Coronary artery (tissue), 2 donors: ENCODE measurements at regions not wholly inside any gene's neighbourhood (a gene's known extent, or its start where the extent isn't known, plus 50 kb on each side); places are given as distances from the start of the nearest gene placed in this dataset.
"Not testable (repeated sequence)": the region's sequence is repeated elsewhere in the genome, so short reads cannot be mapped to it uniquely, and the experiment has no call there.

Experiments
- DNase-seq: peaks from one replicate; pipeline ENCODE4 v3.0.0-alpha.2; 2017; ENCODE audit warnings: low spot score
- H3K27ac ChIP-seq, 2 donors: fragments of 200-600 bp; sonication (generic); one replicate each; pipeline ENCODE4 v1.5.1; 2016 to 2019
- H3K4me3 ChIP-seq: fragments of 200-600 bp; sonication (generic); 2 replicates; pipeline ENCODE4 v1.5.1; 2016; ENCODE audit warnings: mild to moderate bottlenecking, moderate library complexity
- CTCF ChIP-seq: fragments of 200-600 bp; sonication (generic); IDR thresholded peaks from one replicate; pipeline ENCODE4 v1.5.1; 2019; ENCODE audit warnings: antibody characterized with exemption

DNA sequence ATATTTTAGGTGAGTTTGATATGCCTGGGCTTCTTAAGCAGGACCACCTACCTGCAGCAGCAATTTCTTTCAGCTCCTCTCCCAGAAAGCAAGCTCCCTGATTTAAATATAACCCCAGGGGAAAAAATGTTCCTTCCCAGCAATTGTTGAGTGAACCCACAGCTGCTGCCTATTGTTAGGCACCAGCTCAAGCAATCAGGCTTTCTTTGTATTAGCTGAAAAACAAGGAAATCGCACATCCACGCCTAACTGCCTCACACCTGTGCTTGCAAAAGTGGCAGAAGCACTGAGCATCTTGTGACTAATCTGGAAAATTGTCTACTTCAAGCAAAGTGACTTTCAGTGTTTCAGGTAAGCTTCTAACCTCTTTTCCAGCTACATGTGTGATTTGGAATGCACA is 432.2 kb downstream of the SMARCA1 start:
- Histone ChIP-seq H3K4me3 (no peak overlapping the region), H3K27ac (no peak overlapping the region)
- no peak for DNase-seq
- TF ChIP-seq CTCF: no peak

- TF ChIP-seq CTCF: no peak
- no peak overlapping the region for H3K27ac ChIP-seq
- DNase-seq: no peak
- H3K4me3 ChIP-seq: no peak overlapping the region
Measured at GRCh38 chrX:129086802-129087201, 436.5 kb downstream of the SMARCA1 start.

DNA sequence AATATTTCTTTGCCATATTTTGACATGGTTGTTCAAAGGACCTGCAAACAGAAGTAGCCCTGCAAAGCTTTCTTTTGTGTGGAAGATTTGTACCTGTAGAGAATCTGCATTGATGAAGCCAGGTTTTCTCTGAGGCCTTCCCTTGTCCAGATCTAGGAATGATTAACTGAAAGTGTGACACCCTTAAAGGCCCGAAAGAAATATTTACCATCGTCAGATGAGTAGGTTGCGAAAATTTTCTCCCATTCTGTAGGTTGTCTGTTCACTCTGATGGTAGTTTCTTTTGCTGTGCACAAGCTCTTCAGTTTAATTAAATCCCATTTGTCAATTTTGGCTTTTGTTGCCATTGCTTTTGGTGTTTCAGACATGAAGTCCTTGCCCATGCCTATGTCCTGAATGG is 439.0 kb downstream of the SMARCA1 start:
- not testable (repeated sequence) for DNase-seq, H3K4me3 ChIP-seq, H3K27ac ChIP-seq

DNA sequence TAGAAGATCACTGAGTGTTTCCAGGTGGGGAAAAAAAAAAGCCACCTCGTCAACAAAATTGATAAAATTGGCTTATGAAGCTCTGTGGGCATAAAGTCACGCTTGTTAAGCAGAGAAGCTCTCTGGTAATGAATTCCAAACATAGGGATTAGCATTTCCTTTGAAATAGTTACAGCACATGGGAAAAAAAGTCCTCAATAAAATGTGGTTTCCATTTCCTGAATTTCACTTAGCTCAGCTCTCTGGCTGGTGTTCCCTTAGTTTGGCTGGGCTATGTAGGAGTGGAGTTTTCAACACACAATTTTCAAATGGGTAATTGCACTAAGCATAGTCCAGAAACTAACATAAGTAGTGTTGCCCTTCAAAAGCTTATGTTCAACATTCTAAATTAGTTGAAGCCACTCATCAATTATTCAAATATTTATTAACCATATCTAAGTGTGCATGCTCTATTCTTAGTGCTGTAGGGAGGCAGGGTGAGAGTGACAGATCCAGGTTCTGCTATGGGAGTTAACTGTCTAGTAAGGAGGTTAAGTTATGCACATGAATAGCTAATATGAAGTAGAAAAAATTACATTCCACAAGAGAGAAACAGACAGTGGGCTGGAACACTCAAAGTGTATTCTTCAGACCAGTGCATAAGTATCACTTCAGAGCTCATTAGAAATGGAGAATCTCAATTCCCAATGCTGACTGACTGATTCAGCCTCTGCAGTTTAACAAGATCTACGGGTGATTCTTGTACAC is 445.7 kb downstream of the SMARCA1 start:
- DNase-seq: no peak
- Histone ChIP-seq H3K4me3 (no peak overlapping the region), H3K27ac (no peak overlapping the region)
- no peak for TF ChIP-seq CTCF

GRCh38 chrX:129071390-129071789 is 451.9 kb downstream of the SMARCA1 start:
- TF ChIP-seq CTCF: no peak
- DNase-seq: no peak
- Histone ChIP-seq H3K4me3 (no peak overlapping the region), H3K27ac (no peak overlapping the region)

DNA sequence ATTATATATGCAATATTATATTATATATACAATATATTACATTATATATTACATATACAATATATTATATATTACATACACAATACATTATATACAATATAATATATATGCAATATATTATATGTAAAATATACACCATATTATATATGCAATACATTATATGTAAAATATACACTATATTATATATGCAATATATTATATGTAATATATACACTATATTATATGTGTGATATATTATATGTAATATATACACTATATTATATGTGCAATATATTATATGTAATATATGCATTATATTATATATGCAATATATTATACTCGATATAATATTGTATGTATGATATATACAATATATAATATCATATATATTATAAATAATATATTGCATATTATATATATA is 457.4 kb downstream of the SMARCA1 start:
- TF ChIP-seq CTCF: no peak
- H3K4me3 ChIP-seq: no peak overlapping the region
- DNase-seq: no peak
- no peak overlapping the region for H3K27ac ChIP-seq

GRCh38 chrX:129058405-129058804 is 464.9 kb downstream of the SMARCA1 start:
- Histone ChIP-seq H3K4me3 (no peak overlapping the region), H3K27ac (no peak overlapping the region)
- no peak for TF ChIP-seq CTCF
- DNase-seq: no peak

DNA sequence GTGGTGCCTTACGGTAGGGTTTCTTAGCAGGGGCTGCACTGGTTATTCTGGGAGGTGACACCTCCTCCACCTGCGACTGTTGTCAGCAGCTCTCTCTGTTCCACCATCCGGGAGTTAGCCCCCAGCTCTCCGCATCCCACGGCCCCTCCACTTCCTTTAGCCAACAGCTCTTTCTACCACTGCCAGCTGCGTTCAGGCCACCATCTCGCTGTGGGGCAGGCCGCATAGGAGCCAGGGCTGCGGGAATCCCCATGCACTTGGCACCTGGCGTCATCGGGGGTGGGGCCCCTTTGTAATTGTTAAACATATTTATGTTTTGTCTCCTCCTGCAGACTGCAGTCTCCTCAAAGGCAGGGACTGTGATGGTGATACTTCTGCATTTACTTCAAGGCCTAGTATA is 480.2 kb downstream of the SMARCA1 start:
- no peak for DNase-seq
- TF ChIP-seq CTCF: no peak
- Histone ChIP-seq H3K4me3 (no peak overlapping the region), H3K27ac (no peak overlapping the region)
